Upper lobe of left lung (tissue), 6 donors: ENCODE measurements at regions not wholly inside any gene's neighbourhood (a gene's known extent, or its start where the extent isn't known, plus 50 kb on each side); places are given as distances from the start of the nearest gene placed in this dataset.

Experiments
- ATAC-seq, 2 donors: fragments of 200-7000 bp; cut with Tn5 transposase; one replicate each; pipeline ENCODE4 v1.9.1; 2022; ENCODE audit warnings: mild to moderate bottlenecking in 2 of 2, moderate library complexity in 2 of 2; ENCODE audit not compliant: low FRiP score in 2 of 2
- DNase-seq, 2 donors: peaks; one replicate each; pipeline ENCODE4 v3.0.0-alpha.2; 2019 to 2020
- H3K27ac ChIP-seq, 4 donors: fragments of 200-600 bp; sonication (generic); one replicate each; pipeline ENCODE4 v1.5.1; 2016 to 2019
- H3K27me3 ChIP-seq, 4 donors: fragments of 200-600 bp; sonication (generic); one replicate each; pipeline ENCODE4 v1.5.1; 2017 to 2019
- H3K36me3 ChIP-seq, 4 donors: fragments of 200-600 bp; sonication (generic); one replicate each; pipeline ENCODE4 v1.5.1; 2016 to 2019
- H3K4me1 ChIP-seq, 4 donors: fragments of 200-600 bp; sonication (generic); one replicate each; pipeline ENCODE4 v1.5.1; 2018 to 2019
- H3K4me3 ChIP-seq, 4 donors: fragments of 200-600 bp; sonication (generic); one replicate each; pipeline ENCODE4 v1.5.1; 2017 to 2019; ENCODE audit warnings: mild to moderate bottlenecking in 2 of 4, moderate library complexity in 1 of 4
- H3K9me3 ChIP-seq, 4 donors: fragments of 200-600 bp; sonication (generic); one replicate each; pipeline ENCODE4 v1.5.1; 2018 to 2019
- EP300 ChIP-seq, 4 donors: sonication (generic); formaldehyde crosslinking; IDR thresholded peaks; one replicate each; pipeline ENCODE4 v1.5.1; 2017; ENCODE audit warnings: antibody characterized with exemption in 4 of 4, control low read depth in 2 of 4
- POLR2A ChIP-seq, 4 donors: fragments of 450-650 bp; IDR thresholded peaks; one replicate each; pipeline ENCODE4 v1.5.1; 2016 to 2017; ENCODE audit warnings: antibody characterized with exemption in 4 of 4, mild to moderate bottlenecking in 2 of 4
- POLR2AphosphoS5 ChIP-seq, 2 donors: sonication (generic); formaldehyde crosslinking; IDR thresholded peaks; one replicate each; pipeline ENCODE4 v1.5.1; 2017; ENCODE audit warnings: antibody characterized with exemption in 2 of 2
- WGBS, 2 donors: methylation state at CpG; one replicate each; pipeline ENCODE4 v1.1.5; 2017 to 2018; 5-methylcytosine and 5-hydroxymethylcytosine counted together
- TF ChIP-seq, protein P1 (sequence below), 6 experiments: fragments of 450-650 bp in 4 of 6; fragments of 200-600 bp in 2 of 6; sonication (generic) in 2 of 6; IDR thresholded peaks; one replicate each; pipeline ENCODE4 v1.5.1; 2016 to 2019; ENCODE audit warnings: antibody characterized with exemption in 6 of 6
- donor health status: DM: no; HTN: no; CAD: no; lungs with moderate emphysema.
- donor health status: DM: no; HTN: yes; CAD: no; lungs with severe emphysema.

DNA sequence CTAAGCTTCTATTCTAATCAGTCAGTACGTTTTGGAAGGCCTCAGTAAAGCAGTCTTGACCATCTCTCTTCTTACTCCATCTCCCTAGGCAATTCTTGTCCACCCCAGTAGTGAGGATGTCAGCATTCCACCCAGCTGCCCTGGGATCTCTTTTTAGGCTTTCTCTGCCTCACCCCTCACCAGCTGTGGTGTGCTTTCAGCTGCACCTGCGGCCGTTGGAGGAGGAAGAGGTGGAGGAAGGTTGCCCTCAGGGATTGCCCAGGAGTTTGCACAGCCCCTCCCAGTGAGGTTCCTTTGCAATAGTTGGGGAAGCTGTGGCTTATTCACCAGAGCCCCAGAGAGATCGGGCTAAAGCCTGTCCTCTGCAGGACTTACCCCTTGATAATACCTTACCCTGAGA lies 615.8 kb downstream of the BNC2 start:
- Histone ChIP-seq H3K27ac (no peak overlapping the region), H3K4me1 (no peaks in the 10 kb centered on the region), H3K4me3 (no peak overlapping the region), H3K36me3 (no peaks in the 10 kb centered on the region), H3K9me3 (no peaks in the 10 kb centered on the region), H3K27me3 (no peaks in the 10 kb centered on the region)
- ATAC-seq = no peak
- DNase-seq = no peak
- 52 to 56% methylated on average over 4 of the region's 4 CpGs for WGBS, 2 donors
- TF ChIP-seq, protein P1, sequence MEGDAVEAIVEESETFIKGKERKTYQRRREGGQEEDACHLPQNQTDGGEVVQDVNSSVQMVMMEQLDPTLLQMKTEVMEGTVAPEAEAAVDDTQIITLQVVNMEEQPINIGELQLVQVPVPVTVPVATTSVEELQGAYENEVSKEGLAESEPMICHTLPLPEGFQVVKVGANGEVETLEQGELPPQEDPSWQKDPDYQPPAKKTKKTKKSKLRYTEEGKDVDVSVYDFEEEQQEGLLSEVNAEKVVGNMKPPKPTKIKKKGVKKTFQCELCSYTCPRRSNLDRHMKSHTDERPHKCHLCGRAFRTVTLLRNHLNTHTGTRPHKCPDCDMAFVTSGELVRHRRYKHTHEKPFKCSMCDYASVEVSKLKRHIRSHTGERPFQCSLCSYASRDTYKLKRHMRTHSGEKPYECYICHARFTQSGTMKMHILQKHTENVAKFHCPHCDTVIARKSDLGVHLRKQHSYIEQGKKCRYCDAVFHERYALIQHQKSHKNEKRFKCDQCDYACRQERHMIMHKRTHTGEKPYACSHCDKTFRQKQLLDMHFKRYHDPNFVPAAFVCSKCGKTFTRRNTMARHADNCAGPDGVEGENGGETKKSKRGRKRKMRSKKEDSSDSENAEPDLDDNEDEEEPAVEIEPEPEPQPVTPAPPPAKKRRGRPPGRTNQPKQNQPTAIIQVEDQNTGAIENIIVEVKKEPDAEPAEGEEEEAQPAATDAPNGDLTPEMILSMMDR (IDR thresholded peaks at IDR 0.05) = no peak
- TF ChIP-seq EP300 (IDR thresholded peaks at IDR 0.05) = no peak
- TF ChIP-seq POLR2AphosphoS5 (IDR thresholded peaks at IDR 0.05) = no peak
- TF ChIP-seq POLR2A (IDR thresholded peaks at IDR 0.05) = no peak

DNA sequence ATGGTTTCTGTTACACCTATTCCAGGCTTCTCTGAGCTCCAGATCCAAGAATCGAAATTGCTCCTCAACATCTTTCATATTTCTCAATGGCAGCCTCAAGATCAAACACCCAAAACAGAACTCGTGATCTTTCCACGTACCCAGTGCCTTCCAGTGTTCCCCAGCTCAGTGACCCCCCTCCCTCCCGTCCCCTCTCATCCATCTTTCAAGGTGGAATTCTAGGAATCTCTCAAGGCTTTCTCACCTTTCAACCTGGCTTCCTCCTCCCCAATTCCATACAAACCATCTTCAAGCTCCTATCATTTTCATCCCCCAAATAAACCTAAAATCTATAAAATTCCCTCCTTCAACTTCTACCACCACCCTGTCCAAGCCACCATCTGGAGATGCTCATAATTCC lies 615.3 kb downstream of the BNC2 start:
- no peak overlapping the region for H3K4me3 ChIP-seq
- H3K36me3 ChIP-seq = no peaks in the 10 kb centered on the region
- no peaks in the 10 kb centered on the region for H3K4me1 ChIP-seq
- 72 to 79% methylated on average over 4 of the region's 4 CpGs for WGBS, 2 donors
- DNase-seq (no peak), ATAC-seq (no peak)
- H3K27me3 ChIP-seq = no peaks in the 10 kb centered on the region
- H3K27ac ChIP-seq = no peak overlapping the region
- H3K9me3 ChIP-seq = no peaks in the 10 kb centered on the region
- no peak for TF ChIP-seq POLR2AphosphoS5 (IDR thresholded peaks at IDR 0.05)
- TF ChIP-seq EP300 (IDR thresholded peaks at IDR 0.05) = no peak
- TF ChIP-seq, protein P1 (IDR thresholded peaks at IDR 0.05) = no peak

DNA sequence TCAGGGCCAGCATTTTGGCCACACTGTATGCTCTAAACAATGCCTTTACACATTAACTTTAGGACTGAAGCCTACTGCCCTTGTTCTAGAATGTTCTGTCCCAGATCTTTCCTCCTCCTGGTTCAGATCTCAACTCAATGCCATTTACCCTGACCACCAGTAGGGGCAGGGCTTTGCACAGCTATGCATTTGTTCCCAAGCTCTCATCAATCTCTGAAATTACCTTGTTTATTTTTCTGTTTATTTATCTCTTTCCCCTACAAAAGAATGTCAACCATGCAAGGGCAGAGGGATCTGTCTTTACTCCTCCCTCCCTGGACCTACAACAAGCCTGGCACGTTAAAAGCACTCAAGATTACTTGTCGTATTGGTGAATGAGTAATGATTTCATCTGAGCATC lies 612.9 kb downstream of the BNC2 start:
- H3K36me3 ChIP-seq = no peaks in the 10 kb centered on the region
- DNase-seq = no peak
- no peak overlapping the region for H3K27ac ChIP-seq
- no peaks in the 10 kb centered on the region for H3K27me3 ChIP-seq
- no peak overlapping the region for H3K4me3 ChIP-seq
- TF ChIP-seq POLR2AphosphoS5 (IDR thresholded peaks at IDR 0.05) = no peak
- TF ChIP-seq, protein P1 (IDR thresholded peaks at IDR 0.05) = peak in 3 of 6 experiments; percentile 21 to 39 (median 23)
- TF ChIP-seq POLR2A (IDR thresholded peaks at IDR 0.05) = no peak
- 54 to 57% methylated on average over 2 of the region's 2 CpGs for WGBS, 2 donors
- no peaks in the 10 kb centered on the region for H3K4me1 ChIP-seq
- ATAC-seq = no peak
- H3K9me3 ChIP-seq = no peaks in the 10 kb centered on the region

DNA sequence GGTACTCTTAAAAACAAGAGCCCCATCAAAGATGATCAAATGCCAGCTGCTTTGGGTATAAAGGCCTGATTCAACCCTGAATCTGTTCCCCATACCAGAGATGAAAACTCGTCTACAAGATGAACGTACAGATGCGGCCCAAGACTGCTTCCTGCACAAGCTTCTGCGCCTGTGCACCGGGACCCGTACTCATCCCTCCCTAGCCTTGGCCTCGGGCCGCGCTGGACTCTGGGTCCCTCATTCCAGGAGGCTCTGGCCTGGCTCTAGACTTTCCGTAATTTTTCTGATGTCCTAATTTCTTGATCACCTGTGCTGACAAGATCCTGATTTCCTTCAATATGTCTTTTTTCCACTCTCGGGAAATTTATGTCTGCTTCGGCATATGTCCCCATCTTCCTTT lies 612.3 kb downstream of the BNC2 start:
- Histone ChIP-seq H3K4me1 (no peaks in the 10 kb centered on the region), H3K36me3 (no peaks in the 10 kb centered on the region), H3K27me3 (no peaks in the 10 kb centered on the region), H3K9me3 (no peaks in the 10 kb centered on the region), H3K27ac (no peak overlapping the region), H3K4me3 (no peak overlapping the region)
- ATAC-seq (no peak), DNase-seq (peak in 1 of 2 donors; percentile 30)
- WGBS, 2 donors = 94 to 99% methylated on average over 12 of the region's 12 CpGs
- TF ChIP-seq EP300 (IDR thresholded peaks at IDR 0.05) (no peak), POLR2AphosphoS5 (IDR thresholded peaks at IDR 0.05) (no peak), POLR2A (IDR thresholded peaks at IDR 0.05) (no peak)
- TF ChIP-seq, protein P1 (IDR thresholded peaks at IDR 0.05) = no peak

DNA sequence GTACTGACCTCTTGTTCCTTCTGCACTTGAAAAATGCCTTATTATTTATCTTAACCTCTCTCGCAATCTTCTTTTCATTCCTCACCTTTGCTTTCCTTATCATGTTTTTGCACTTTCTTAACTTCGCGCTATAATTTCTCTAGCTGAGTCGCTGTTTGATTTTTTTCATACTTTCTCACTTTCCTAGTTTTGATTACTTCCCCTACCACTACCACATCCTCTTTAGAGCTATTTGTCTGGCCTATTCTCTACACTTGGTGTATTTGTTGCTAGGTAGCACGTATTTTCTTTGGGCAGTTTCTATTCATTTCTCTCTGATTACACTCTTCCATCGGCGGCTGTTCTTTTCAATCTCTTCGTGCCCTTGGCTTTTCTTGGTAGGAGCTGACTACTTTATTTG lies 611.8 kb downstream of the BNC2 start:
- WGBS, 2 donors = 34 to 53% methylated on average over 8 of the region's 8 CpGs
- DNase-seq = no peak
- Histone ChIP-seq H3K36me3 (no peaks in the 10 kb centered on the region), H3K4me3 (no peak overlapping the region), H3K27me3 (no peaks in the 10 kb centered on the region), H3K4me1 (no peaks in the 10 kb centered on the region), H3K27ac (no peak overlapping the region), H3K9me3 (no peaks in the 10 kb centered on the region)
- no peak for ATAC-seq
- TF ChIP-seq POLR2AphosphoS5 (IDR thresholded peaks at IDR 0.05) (no peak), EP300 (IDR thresholded peaks at IDR 0.05) (no peak), POLR2A (IDR thresholded peaks at IDR 0.05) (no peak)
- TF ChIP-seq, protein P1 (IDR thresholded peaks at IDR 0.05) = no peak
